Prostate gland (tissue), 2 donors: ENCODE measurements at regions not wholly inside any gene's neighbourhood (a gene's known extent, or its start where the extent isn't known, plus 50 kb on each side); places are given as distances from the start of the nearest gene placed in this dataset.

Source experiments
- DNase-seq: peaks from one replicate; pipeline ENCODE4 v3.0.0-alpha.2; 2019; ENCODE audit warnings: low spot score
- H3K27ac ChIP-seq, 2 donors: fragments of 200-600 bp; sonication (generic); 2 replicates each; pipeline ENCODE4 v1.5.1; 2017 to 2019
- H3K27me3 ChIP-seq: fragments of 200-600 bp; sonication (generic); replicated peaks from 2 replicates; pipeline ENCODE4 v1.5.1; 2019; ENCODE audit not compliant: insufficient read depth
- H3K36me3 ChIP-seq, 2 donors: fragments of 200-600 bp; sonication (generic); 1 replicate in 1 of 2; 2 replicates in 1 of 2; pipeline versions ENCODE4 v1.5.1 to v1.8.1; 2017 to 2019
- H3K4me1 ChIP-seq: fragments of 200-600 bp; sonication (generic); replicated peaks from 2 replicates; pipeline ENCODE4 v1.5.1; 2019
- H3K4me3 ChIP-seq, 2 donors: fragments of 200-600 bp; sonication (generic); 2 replicates each; pipeline ENCODE4 v1.5.1; 2017 to 2019
- H3K9me3 ChIP-seq: fragments of 200-600 bp; sonication (generic); 2 replicates; pipeline ENCODE4 v1.5.1; 2017
- POLR2A ChIP-seq: fragments of 450-650 bp; IDR thresholded peaks from one replicate; pipeline ENCODE4 v1.6.1; 2016; ENCODE audit warnings: antibody characterized with exemption, mild to moderate bottlenecking
- POLR2AphosphoS5 ChIP-seq: sonication (generic); formaldehyde crosslinking; IDR thresholded peaks from one replicate; pipeline ENCODE4 v1.6.1; 2017; ENCODE audit warnings: antibody characterized with exemption
- WGBS: methylation state at CpG from one replicate; pipeline ENCODE4 v1.1.5; 2018; 5-methylcytosine and 5-hydroxymethylcytosine counted together
- intact Hi-C: fragments of 100-400 bp; cut with DNase I; formaldehyde crosslinking; loops from one replicate; pipeline ENCODE4 v1.14.2; 2022
- TF ChIP-seq, protein P1 (sequence below), 4 experiments: fragments of 200-600 bp in 2 of 4; fragments of 450-650 bp in 2 of 4; sonication (generic) in 2 of 4; IDR thresholded peaks; 1 replicate in 3 of 4; 2 replicates in 1 of 4; pipeline ENCODE4 v1.5.1; 2016 to 2019; ENCODE audit warnings: antibody characterized with exemption in 4 of 4, mild to moderate bottlenecking in 2 of 4, moderate library complexity in 2 of 4

GRCh38 chr2:193549661-193550060 lies 1354.9 kb upstream of the TMEFF2 start:
- Histone ChIP-seq H3K4me1 (no peaks in the 10 kb centered on the region), H3K27ac (no peak overlapping the region), H3K9me3 (no peaks in the 10 kb centered on the region), H3K36me3 (no peaks in the 10 kb centered on the region), H3K27me3 (no peaks in the 10 kb centered on the region), H3K4me3 (no peak overlapping the region)
- no peak for TF ChIP-seq POLR2A
- no peak for TF ChIP-seq POLR2AphosphoS5
- TF ChIP-seq, protein P1, sequence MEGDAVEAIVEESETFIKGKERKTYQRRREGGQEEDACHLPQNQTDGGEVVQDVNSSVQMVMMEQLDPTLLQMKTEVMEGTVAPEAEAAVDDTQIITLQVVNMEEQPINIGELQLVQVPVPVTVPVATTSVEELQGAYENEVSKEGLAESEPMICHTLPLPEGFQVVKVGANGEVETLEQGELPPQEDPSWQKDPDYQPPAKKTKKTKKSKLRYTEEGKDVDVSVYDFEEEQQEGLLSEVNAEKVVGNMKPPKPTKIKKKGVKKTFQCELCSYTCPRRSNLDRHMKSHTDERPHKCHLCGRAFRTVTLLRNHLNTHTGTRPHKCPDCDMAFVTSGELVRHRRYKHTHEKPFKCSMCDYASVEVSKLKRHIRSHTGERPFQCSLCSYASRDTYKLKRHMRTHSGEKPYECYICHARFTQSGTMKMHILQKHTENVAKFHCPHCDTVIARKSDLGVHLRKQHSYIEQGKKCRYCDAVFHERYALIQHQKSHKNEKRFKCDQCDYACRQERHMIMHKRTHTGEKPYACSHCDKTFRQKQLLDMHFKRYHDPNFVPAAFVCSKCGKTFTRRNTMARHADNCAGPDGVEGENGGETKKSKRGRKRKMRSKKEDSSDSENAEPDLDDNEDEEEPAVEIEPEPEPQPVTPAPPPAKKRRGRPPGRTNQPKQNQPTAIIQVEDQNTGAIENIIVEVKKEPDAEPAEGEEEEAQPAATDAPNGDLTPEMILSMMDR (IDR thresholded peaks at IDR 0.05), result no peak
- intact Hi-C loops, result no loop called here
- DNase-seq, result no peak

DNA sequence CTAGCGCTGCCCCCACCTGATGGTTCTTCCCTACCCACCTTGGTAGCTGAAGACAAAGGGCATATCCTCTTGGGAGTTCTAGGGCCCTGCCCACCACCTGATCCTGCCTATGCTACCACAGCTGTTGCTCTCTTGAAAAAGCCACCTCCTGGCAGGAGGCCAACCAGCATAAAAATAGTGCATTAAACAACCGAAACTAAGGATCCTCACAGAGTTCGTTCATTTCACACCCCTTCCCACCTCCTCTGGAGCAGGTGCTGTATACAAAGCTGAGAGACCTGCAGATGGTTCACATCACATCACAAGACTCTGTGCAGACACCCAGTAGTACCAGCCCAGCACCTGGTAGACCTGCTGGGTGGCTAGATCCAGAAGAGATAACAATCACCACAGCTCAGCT lies 1348.0 kb upstream of the TMEFF2 start:
- H3K36me3 ChIP-seq, result no peaks in the 10 kb centered on the region
- WGBS, result 47% methylated on average over 3 of the region's 3 CpGs
- intact Hi-C loops, result no loop called here

DNA sequence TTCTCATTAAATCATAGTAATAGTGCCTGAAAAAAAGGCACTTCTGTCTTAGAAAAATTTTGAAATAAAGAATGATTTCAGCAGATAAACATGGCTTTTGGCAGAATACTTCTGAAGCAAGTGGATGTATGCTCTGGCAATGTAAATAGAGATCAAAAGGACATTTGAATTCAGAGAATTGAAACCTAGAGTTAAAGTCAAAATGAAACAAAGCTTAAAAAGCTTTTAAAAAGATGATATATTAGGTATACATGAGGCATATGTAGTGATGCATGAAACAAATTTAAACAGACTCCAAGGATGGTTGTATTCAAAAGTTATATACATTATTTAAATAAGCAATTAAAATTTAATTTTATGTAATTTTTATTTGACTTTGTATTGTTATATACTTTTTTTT lies 1344.5 kb upstream of the TMEFF2 start:
- no peak for DNase-seq
- intact Hi-C loops, result no loop called here
- Histone ChIP-seq H3K4me3 (no peak overlapping the region), H3K27me3 (no peaks in the 10 kb centered on the region), H3K9me3 (no peaks in the 10 kb centered on the region), H3K36me3 (no peaks in the 10 kb centered on the region), H3K27ac (no peak overlapping the region), H3K4me1 (no peaks in the 10 kb centered on the region)
- no peak for TF ChIP-seq POLR2A
- TF ChIP-seq, protein P1 (IDR thresholded peaks at IDR 0.05), result no peak
- no peak for TF ChIP-seq POLR2AphosphoS5

More for the DNA sequence above, 1348.0 kb upstream of the TMEFF2 start:
- no peaks in the 10 kb centered on the region for H3K27me3 ChIP-seq
- H3K4me1 ChIP-seq, result no peaks in the 10 kb centered on the region
- no peak for TF ChIP-seq POLR2AphosphoS5
- TF ChIP-seq, protein P1 (IDR thresholded peaks at IDR 0.05), result no peak
- TF ChIP-seq POLR2A, result no peak
- no peaks in the 10 kb centered on the region for H3K9me3 ChIP-seq
- H3K4me3 ChIP-seq, result no peak overlapping the region
- H3K27ac ChIP-seq, result no peak overlapping the region
- DNase-seq, result no peak

DNA sequence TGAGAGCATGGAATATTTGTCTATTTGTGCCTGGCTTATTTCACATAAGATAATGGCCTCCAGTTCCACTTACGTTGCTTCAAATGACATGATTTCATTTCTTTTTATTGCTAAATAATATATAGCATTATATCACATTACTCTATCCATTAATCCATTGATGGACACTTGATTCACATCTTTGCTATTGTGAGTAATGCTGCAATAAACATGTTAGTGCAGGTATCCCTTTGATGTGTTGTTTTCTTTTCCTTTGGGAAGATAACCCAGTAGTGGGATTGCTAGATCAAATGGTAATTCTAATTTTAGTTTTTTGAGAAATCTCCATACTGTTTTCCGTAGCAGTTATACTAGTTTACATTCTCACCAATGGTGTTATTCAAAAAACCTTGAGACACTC lies 1343.3 kb upstream of the TMEFF2 start:
- Histone ChIP-seq H3K4me3 (no peak overlapping the region), H3K9me3 (no peaks in the 10 kb centered on the region), H3K27me3 (no peaks in the 10 kb centered on the region), H3K4me1 (no peaks in the 10 kb centered on the region), H3K36me3 (no peaks in the 10 kb centered on the region), H3K27ac (no peak overlapping the region)
- intact Hi-C loops, result no loop called here
- no peak for DNase-seq
- TF ChIP-seq POLR2A (no peak), POLR2AphosphoS5 (no peak)
- TF ChIP-seq, protein P1 (IDR thresholded peaks at IDR 0.05), result no peak
- WGBS, result 72% methylated on average over 2 of the region's 2 CpGs

DNA sequence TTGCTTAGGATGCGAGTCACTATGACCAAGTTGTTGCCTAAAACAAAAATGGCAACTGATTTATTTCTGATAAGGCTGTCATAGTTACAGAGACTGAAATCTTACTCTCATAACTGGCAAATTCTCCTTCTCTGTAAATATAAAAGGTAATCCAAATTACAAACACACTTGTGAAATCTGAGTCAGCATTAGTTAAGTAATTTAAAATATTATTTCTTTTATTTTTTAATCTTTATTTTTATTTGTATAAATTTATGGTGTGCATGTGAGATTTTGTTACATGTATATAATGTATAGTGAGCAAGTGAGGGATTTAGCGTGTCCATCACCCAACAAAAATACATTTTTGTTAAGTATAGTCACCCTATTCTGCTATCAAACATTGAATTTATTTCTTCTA lies 1342.8 kb upstream of the TMEFF2 start:
- intact Hi-C loops, result no loop called here
- no peak overlapping the region for H3K4me3 ChIP-seq
- no peak for TF ChIP-seq POLR2AphosphoS5
- no peak for TF ChIP-seq POLR2A
- TF ChIP-seq, protein P1 (IDR thresholded peaks at IDR 0.05), result no peak
- H3K4me1 ChIP-seq, result no peaks in the 10 kb centered on the region
- no peaks in the 10 kb centered on the region for H3K9me3 ChIP-seq
- H3K27me3 ChIP-seq, result no peaks in the 10 kb centered on the region
- H3K27ac ChIP-seq, result no peak overlapping the region
- H3K36me3 ChIP-seq, result no peaks in the 10 kb centered on the region
- DNase-seq, result no peak
- WGBS, result 93% methylated on average over 2 of the region's 2 CpGs
